ENCODE measurements at regions not wholly inside any gene's neighbourhood (a gene's known extent, or its start where the extent isn't known, plus 50 kb on each side); places are given as distances from the start of the nearest gene placed in this dataset.

GRCh38 chr10:36788152-36788551 is 337.2 kb upstream of the ANKRD30A start:
- Histone ChIP-seq H3K36me3 (ENCODE audit: insufficient read depth, low read length) (no peaks in the 10 kb centered on the region), H4K20me1 (ENCODE audit: insufficient read depth, low read length, poor library complexity, severe bottlenecking) (no peaks in the 10 kb centered on the region), H2AFZ (ENCODE audit: low read length) (no peak overlapping the region), H3K9me2 (replicated peaks; ENCODE audit: low read depth, low read length) (no peaks in the 10 kb centered on the region), H3K27me3 (ENCODE audit: insufficient read depth, low read length, poor library complexity, severe bottlenecking) (no peaks in the 10 kb centered on the region), H3K79me2 (ENCODE audit: insufficient read depth, low read length) (no peaks in the 10 kb centered on the region), H3K9me3 (ENCODE audit: insufficient read depth, low read depth, low read length) (no peaks in the 10 kb centered on the region), H3K9ac (ENCODE audit: low read depth, low read length, poor library complexity, severe bottlenecking) (no peak overlapping the region), H3K4me3 (ENCODE audit: low read length, poor library complexity, severe bottlenecking) (no peak overlapping the region), H3K4me1 (ENCODE audit: insufficient read depth, low read length, poor library complexity, severe bottlenecking) (no peaks in the 10 kb centered on the region), H3K4me2 (ENCODE audit: low read depth, low read length, poor library complexity, severe bottlenecking) (no peak overlapping the region), H3F3A (ENCODE audit: low read depth) (no peaks in the 10 kb centered on the region)
- no peak for TF ChIP-seq EZH2phosphoT487 (IDR thresholded peaks at IDR 0.05; ENCODE audit: borderline replicate concordance)
- no peak for TF ChIP-seq CTCF (conservative IDR thresholded peaks at IDR 0.05; ENCODE audit: low read length)

- H3K9me2 ChIP-seq (replicated peaks; ENCODE audit: low read depth, low read length), result no peaks in the 10 kb centered on the region
- no peaks in the 10 kb centered on the region for H3K4me1 ChIP-seq (ENCODE audit: insufficient read depth, low read length, poor library complexity, severe bottlenecking)
- no peaks in the 10 kb centered on the region for H3F3A ChIP-seq (ENCODE audit: low read depth)
- TF ChIP-seq CTCF (conservative IDR thresholded peaks at IDR 0.05; ENCODE audit: low read length) (no peak), EZH2phosphoT487 (IDR thresholded peaks at IDR 0.05; ENCODE audit: borderline replicate concordance) (no peak)
- no peaks in the 10 kb centered on the region for H3K79me2 ChIP-seq (ENCODE audit: insufficient read depth, low read length)
- no peak overlapping the region for H2AFZ ChIP-seq (ENCODE audit: low read length)
- H3K36me3 ChIP-seq (ENCODE audit: insufficient read depth, low read length), result no peaks in the 10 kb centered on the region
- no peaks in the 10 kb centered on the region for H3K27me3 ChIP-seq (ENCODE audit: insufficient read depth, low read length, poor library complexity, severe bottlenecking)
- no peak overlapping the region for H3K4me3 ChIP-seq (ENCODE audit: low read length, poor library complexity, severe bottlenecking)
- no peak overlapping the region for H3K9ac ChIP-seq (ENCODE audit: low read depth, low read length, poor library complexity, severe bottlenecking)
- H3K4me2 ChIP-seq (ENCODE audit: low read depth, low read length, poor library complexity, severe bottlenecking), result no peak overlapping the region
- no peaks in the 10 kb centered on the region for H4K20me1 ChIP-seq (ENCODE audit: insufficient read depth, low read length, poor library complexity, severe bottlenecking)
- no peaks in the 10 kb centered on the region for H3K9me3 ChIP-seq (ENCODE audit: insufficient read depth, low read depth, low read length)
Measured at GRCh38 chr10:36783400-36783799, 342.0 kb upstream of the ANKRD30A start.

- Histone ChIP-seq H3F3A (ENCODE audit: low read depth) (no peaks in the 10 kb centered on the region), H3K4me3 (ENCODE audit: low read length, poor library complexity, severe bottlenecking) (no peak overlapping the region), H3K9me3 (ENCODE audit: insufficient read depth, low read depth, low read length) (no peaks in the 10 kb centered on the region), H3K9me2 (replicated peaks; ENCODE audit: low read depth, low read length) (no peaks in the 10 kb centered on the region), H2AFZ (ENCODE audit: low read length) (no peak overlapping the region), H3K4me2 (ENCODE audit: low read depth, low read length, poor library complexity, severe bottlenecking) (no peak overlapping the region), H3K27me3 (ENCODE audit: insufficient read depth, low read length, poor library complexity, severe bottlenecking) (no peaks in the 10 kb centered on the region), H3K79me2 (ENCODE audit: insufficient read depth, low read length) (no peaks in the 10 kb centered on the region), H3K9ac (ENCODE audit: low read depth, low read length, poor library complexity, severe bottlenecking) (no peak overlapping the region), H3K4me1 (ENCODE audit: insufficient read depth, low read length, poor library complexity, severe bottlenecking) (no peaks in the 10 kb centered on the region), H4K20me1 (ENCODE audit: insufficient read depth, low read length, poor library complexity, severe bottlenecking) (no peaks in the 10 kb centered on the region), H3K36me3 (ENCODE audit: insufficient read depth, low read length) (no peaks in the 10 kb centered on the region)
- TF ChIP-seq EZH2phosphoT487 (IDR thresholded peaks at IDR 0.05; ENCODE audit: borderline replicate concordance), result no peak
- no peak for TF ChIP-seq CTCF (conservative IDR thresholded peaks at IDR 0.05; ENCODE audit: low read length)
Measured at GRCh38 chr10:36781570-36781969, 343.8 kb upstream of the ANKRD30A start.

Measured in Loucy (cell line).